ENCODE measurements at regions not wholly inside any gene's neighbourhood (a gene's known extent, or its start where the extent isn't known, plus 50 kb on each side); places are given as distances from the start of the nearest gene placed in this dataset.

DNA sequence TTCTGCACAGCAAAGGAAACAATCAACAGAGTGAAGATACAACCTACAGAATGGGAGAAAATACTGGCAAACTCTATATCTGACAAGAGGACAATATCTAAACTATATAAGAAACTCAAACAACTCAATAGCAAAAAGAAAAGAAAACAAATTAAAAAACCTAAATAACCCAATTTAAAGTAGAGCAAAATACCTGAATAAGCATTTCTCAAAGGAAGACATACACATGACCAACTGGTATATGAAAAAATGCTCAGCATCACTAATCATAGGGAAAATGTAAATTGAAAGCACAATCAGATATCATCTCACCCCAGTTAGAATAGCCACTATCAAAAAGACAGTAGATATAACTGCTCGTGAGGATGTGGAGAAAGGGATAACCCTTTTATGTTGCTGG is 87.8 kb upstream of the FOXA2 start:
- H3K9me3 ChIP-seq (ENCODE audit: control insufficient read depth, low read length) = no peaks in the 10 kb centered on the region
- H3K36me3 ChIP-seq (ENCODE audit: control insufficient read depth, insufficient read depth, low read length) = no peaks in the 10 kb centered on the region
- TF ChIP-seq, protein P1, sequence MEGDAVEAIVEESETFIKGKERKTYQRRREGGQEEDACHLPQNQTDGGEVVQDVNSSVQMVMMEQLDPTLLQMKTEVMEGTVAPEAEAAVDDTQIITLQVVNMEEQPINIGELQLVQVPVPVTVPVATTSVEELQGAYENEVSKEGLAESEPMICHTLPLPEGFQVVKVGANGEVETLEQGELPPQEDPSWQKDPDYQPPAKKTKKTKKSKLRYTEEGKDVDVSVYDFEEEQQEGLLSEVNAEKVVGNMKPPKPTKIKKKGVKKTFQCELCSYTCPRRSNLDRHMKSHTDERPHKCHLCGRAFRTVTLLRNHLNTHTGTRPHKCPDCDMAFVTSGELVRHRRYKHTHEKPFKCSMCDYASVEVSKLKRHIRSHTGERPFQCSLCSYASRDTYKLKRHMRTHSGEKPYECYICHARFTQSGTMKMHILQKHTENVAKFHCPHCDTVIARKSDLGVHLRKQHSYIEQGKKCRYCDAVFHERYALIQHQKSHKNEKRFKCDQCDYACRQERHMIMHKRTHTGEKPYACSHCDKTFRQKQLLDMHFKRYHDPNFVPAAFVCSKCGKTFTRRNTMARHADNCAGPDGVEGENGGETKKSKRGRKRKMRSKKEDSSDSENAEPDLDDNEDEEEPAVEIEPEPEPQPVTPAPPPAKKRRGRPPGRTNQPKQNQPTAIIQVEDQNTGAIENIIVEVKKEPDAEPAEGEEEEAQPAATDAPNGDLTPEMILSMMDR (IDR thresholded peaks at IDR 0.05) = no peak

DNA sequence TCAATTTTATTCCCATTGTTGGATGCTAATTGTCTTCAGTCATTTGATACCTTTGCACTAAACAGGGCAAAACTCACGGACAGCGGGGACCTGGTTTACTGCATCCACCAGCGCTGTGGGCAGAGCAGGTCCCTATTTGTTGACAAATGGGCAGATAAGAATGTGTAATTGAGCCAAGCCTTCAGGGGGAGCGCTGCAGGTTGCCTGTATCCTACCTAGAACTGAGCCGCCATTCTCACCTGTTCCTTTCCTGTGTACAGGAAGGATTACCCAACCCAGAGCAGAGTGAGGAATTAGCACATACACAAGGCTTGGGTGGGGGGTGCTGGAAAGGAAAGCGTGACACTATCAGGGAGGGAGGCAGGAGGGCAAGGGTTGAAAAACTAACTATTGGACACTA is 89.1 kb upstream of the FOXA2 start:
- H3K36me3 ChIP-seq (ENCODE audit: control insufficient read depth, insufficient read depth, low read length) = no peaks in the 10 kb centered on the region
- no peak overlapping the region for H3K4me3 ChIP-seq (ENCODE audit: low read depth, low read length)
- H3K27ac ChIP-seq = no peak overlapping the region
- H3K9me3 ChIP-seq (ENCODE audit: control insufficient read depth, low read length) = no peaks in the 10 kb centered on the region
- no peaks in the 10 kb centered on the region for H3K4me1 ChIP-seq
- no peak overlapping the region for H3K4me2 ChIP-seq (ENCODE audit: low read length)
- no peaks in the 10 kb centered on the region for H3K79me2 ChIP-seq
- TF ChIP-seq, protein P1 (IDR thresholded peaks at IDR 0.05) = no peak
- no peak overlapping the region for H2AFZ ChIP-seq
- no peaks in the 10 kb centered on the region for H3K27me3 ChIP-seq (ENCODE audit: control insufficient read depth, insufficient read depth, low read length)
- no peak overlapping the region for H3K9ac ChIP-seq

More for the DNA sequence above, 87.8 kb upstream of the FOXA2 start:
- Histone ChIP-seq H3K27ac (no peak overlapping the region), H3K4me2 (ENCODE audit: low read length) (no peak overlapping the region), H2AFZ (no peak overlapping the region), H3K27me3 (ENCODE audit: control insufficient read depth, insufficient read depth, low read length) (no peaks in the 10 kb centered on the region), H3K4me1 (no peaks in the 10 kb centered on the region), H3K9ac (no peak overlapping the region), H3K79me2 (no peaks in the 10 kb centered on the region), H3K4me3 (ENCODE audit: low read depth, low read length) (no peak overlapping the region)

DNA sequence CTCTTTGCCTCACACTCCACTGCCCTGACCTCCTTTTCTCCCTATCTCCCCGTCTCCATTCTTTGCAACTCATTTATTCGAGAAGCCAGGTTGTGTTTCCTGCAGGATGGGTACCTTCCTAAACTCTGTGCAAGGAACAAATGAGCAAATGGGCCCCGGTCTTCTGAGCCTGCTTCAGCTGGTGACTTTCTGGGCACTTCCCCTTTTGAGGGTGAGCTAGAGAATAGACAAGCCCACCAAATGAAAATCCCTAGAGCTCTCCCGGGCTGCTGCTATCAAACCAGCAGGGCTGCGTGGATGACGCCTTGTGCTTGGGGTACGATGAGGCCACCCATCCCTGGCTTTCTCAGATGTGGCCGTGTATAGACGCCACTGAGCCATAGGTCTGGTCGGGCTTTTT is 91.0 kb upstream of the FOXA2 start:
- Histone ChIP-seq H3K27ac (no peak overlapping the region), H3K4me2 (ENCODE audit: low read length) (no peak overlapping the region), H3K9ac (no peak overlapping the region), H3K27me3 (ENCODE audit: control insufficient read depth, insufficient read depth, low read length) (no peaks in the 10 kb centered on the region), H3K36me3 (ENCODE audit: control insufficient read depth, insufficient read depth, low read length) (no peaks in the 10 kb centered on the region), H3K4me1 (no peaks in the 10 kb centered on the region), H2AFZ (no peak overlapping the region), H3K79me2 (no peaks in the 10 kb centered on the region), H3K4me3 (ENCODE audit: low read depth, low read length) (no peak overlapping the region), H3K9me3 (ENCODE audit: control insufficient read depth, low read length) (no peaks in the 10 kb centered on the region)
- TF ChIP-seq, protein P1 (IDR thresholded peaks at IDR 0.05) = no peak

DNA sequence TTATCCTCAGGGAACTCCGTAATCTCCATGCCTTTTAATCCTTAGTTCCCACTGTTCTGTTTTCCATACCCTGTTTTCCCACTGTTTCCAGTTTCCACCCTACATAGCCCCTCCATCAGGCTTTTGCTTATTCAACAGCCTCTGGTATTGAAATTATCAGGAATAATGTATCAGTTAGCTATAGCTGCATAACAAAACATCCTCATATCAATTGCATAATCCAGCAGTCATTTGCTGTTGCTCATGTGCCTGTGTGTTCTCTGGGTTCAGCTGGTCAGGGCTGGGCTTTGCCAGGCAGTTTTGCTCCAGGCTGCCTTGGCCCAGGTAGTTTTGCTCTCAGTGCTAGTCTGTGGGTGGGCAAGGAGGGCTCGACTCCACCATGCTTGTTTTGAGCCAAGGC is 94.3 kb upstream of the FOXA2 start:
- Histone ChIP-seq H2AFZ (no peak overlapping the region), H3K4me2 (ENCODE audit: low read length) (no peak overlapping the region), H3K9ac (no peak overlapping the region), H3K4me3 (ENCODE audit: low read depth, low read length) (no peak overlapping the region), H3K9me3 (ENCODE audit: control insufficient read depth, low read length) (no peaks in the 10 kb centered on the region), H3K27me3 (ENCODE audit: control insufficient read depth, insufficient read depth, low read length) (no peaks in the 10 kb centered on the region), H3K36me3 (ENCODE audit: control insufficient read depth, insufficient read depth, low read length) (no peaks in the 10 kb centered on the region), H3K79me2 (no peaks in the 10 kb centered on the region), H3K27ac (no peak overlapping the region), H3K4me1 (no peaks in the 10 kb centered on the region)
- TF ChIP-seq, protein P1 (IDR thresholded peaks at IDR 0.05) = no peak

DNA sequence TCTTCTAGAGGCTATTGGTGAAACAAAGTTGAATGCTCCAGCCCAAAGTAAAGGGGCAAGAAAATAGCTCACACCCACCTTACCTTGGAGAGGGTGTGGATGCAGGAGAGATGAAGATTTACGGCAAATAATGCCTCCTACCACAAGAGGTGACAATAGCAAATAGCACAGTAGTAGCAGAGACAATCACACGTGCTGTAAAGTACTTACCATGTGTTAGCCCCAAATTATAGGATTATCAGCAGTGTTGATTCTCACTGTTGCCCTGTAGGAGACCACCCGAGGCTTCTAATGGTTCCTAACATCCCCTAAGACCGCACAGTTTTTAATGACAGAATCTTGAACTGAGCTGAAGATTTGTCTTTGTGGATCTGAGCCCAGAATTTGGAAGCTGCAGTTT is 94.8 kb upstream of the FOXA2 start:
- H2AFZ ChIP-seq = no peak overlapping the region

More for the DNA sequence above, 94.8 kb upstream of the FOXA2 start:
- H3K79me2 ChIP-seq = no peaks in the 10 kb centered on the region
- H3K9me3 ChIP-seq (ENCODE audit: control insufficient read depth, low read length) = no peaks in the 10 kb centered on the region
- no peaks in the 10 kb centered on the region for H3K36me3 ChIP-seq (ENCODE audit: control insufficient read depth, insufficient read depth, low read length)
- no peak overlapping the region for H3K4me2 ChIP-seq (ENCODE audit: low read length)
- no peak overlapping the region for H3K27ac ChIP-seq
- no peaks in the 10 kb centered on the region for H3K27me3 ChIP-seq (ENCODE audit: control insufficient read depth, insufficient read depth, low read length)
- TF ChIP-seq, protein P1 (IDR thresholded peaks at IDR 0.05) = no peak
- H3K4me3 ChIP-seq (ENCODE audit: low read depth, low read length) = no peak overlapping the region
- no peak overlapping the region for H3K9ac ChIP-seq
- no peaks in the 10 kb centered on the region for H3K4me1 ChIP-seq
